ENCODE measurements at regions not wholly inside any gene's neighbourhood (a gene's known extent, or its start where the extent isn't known, plus 50 kb on each side); places are given as distances from the start of the nearest gene placed in this dataset.

DNA sequence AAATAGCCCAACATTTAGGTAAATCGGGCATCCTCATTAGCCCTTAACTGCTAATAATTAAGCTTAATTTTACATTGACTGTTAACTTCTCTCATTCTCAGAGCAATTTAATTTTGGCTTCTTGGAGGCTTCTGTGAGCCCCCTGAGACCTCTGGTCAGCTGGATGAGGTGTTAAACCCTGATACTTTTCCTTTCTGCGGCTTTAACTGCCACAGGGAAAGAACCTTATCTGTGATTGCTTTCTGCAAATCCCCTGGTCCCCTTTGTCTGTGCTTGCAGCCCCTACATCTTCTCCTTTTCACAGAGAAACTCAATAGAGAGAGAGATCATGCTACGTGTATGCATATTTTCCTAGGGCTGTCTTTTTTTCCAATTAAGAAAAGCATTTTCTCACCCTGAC, 184.5 kb upstream of the CSF3R start:
- Histone ChIP-seq H3K27me3 (peaks cover 0 to 46% (median 4%) of the 10 kb centered on the region in 9 donors), H3K4me1 (no peaks in the 10 kb centered on the region), H3K36me3 (no peaks in the 10 kb centered on the region), H3K4me3 (no peak overlapping the region), H3K27ac (no peak overlapping the region), H3K9me3 (no peaks in the 10 kb centered on the region)
- 44 to 52% (median 46%) methylated on average over 3 of the region's 3 CpGs for WGBS, 4 donors
- TF ChIP-seq POLR2A (IDR thresholded peaks at IDR 0.05): no peak
- no peak for TF ChIP-seq CTCF (IDR thresholded peaks at IDR 0.05)
- no peak for ATAC-seq
- intact Hi-C loops (cut with DNase I): no loop called here
- DNase-seq: no peak

GRCh38 chr1:36665478-36666080, 182.9 kb upstream of the CSF3R start:
- no peaks in the 10 kb centered on the region for H3K9me3 ChIP-seq
- H3K27me3 ChIP-seq: peaks cover 0 to 38% (median 6%) of the 10 kb centered on the region in 9 donors
- ATAC-seq (no peak), DNase-seq (no peak)
- intact Hi-C loops (cut with DNase I): no loop called here
- no peak overlapping the region for H3K27ac ChIP-seq
- H3K4me3 ChIP-seq: no peak overlapping the region
- no peaks in the 10 kb centered on the region for H3K4me1 ChIP-seq
- TF ChIP-seq CTCF (IDR thresholded peaks at IDR 0.05) (no peak), POLR2A (IDR thresholded peaks at IDR 0.05) (no peak)
- WGBS, 4 donors: 76 to 79% (median 78%) methylated on average over 9 of the region's 9 CpGs
- no peaks in the 10 kb centered on the region for H3K36me3 ChIP-seq

DNA sequence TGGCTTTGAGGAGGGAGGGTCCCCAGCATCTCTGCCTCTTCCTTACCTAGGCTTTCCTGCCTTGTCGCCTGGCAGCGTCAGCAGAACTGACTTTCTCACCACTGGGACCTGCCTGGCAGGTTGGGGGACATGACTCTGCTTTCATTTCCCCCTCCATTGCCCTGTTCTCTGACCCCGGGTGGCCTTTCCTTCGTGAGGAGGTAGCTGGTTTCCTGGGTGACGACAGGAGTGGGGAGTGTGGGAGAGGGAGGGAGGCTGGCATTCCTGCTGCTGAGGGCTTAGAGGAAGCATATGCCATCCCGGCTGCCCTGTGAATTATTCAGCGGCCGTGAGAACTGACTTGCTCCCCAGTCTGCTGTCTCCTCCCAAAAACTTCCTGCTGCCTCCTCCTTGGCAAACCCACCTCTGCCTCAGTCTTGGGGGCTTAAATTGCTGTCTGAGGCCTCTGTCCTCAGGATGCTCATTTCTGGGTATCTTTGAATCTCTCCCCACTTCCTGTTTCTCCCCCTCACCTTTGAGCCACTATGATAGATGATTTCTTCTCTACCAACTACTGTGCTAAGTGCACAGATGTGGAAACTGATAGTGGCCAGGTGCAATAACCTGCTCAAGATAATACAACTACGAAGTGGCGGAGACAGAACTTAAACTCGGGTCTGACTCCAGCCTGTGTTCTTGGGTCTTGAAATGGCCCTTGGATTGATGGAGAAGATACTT, 182.0 kb upstream of the CSF3R start:
- 54 to 63% (median 57%) methylated on average over 11 of the region's 11 CpGs for WGBS, 4 donors
- Histone ChIP-seq H3K4me1 (no peaks in the 10 kb centered on the region), H3K4me3 (no peak overlapping the region), H3K27ac (no peak overlapping the region), H3K9me3 (no peaks in the 10 kb centered on the region), H3K27me3 (peaks cover 0 to 40% (median 6%) of the 10 kb centered on the region in 9 donors), H3K36me3 (no peaks in the 10 kb centered on the region)
- no peak for TF ChIP-seq POLR2A (IDR thresholded peaks at IDR 0.05)
- TF ChIP-seq CTCF (IDR thresholded peaks at IDR 0.05): no peak
- intact Hi-C loops (cut with DNase I): no loop called here
- ATAC-seq (no peak), DNase-seq (no peak)

DNA sequence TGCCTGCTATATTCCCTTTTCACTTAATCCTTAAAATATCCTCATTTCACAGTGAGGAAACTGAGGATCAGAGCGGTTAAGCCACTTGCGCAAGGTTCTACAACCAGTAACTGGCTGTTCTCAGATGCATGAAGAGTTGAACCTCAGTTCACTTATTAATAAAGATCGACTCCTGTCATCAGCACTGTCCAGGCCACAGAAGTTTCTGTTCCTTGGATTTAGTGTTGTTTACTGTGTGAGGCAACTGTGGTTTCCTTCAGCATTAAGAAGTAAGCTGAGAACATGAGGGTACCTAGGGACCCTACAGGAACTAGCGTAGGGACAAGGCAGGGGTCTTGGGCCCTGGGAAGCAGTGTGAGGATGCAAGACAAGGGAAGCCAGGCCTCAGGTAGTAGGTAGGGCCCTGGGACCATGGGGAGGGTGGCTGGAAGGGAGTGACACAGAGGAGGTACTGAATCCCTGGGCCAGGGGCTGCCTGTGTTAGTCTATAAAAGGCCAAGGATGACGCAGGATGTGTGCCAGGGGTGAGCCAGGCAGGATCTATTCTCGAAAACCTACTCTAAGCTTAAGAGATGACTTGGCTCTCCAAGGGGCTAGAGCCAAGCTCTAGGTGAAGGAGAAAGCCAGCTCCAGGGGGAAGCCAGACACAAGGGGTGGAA, 181.2 kb upstream of the CSF3R start:
- intact Hi-C loops (cut with DNase I): no loop called here
- ATAC-seq (no peak), DNase-seq (no peak)
- Histone ChIP-seq H3K4me1 (no peaks in the 10 kb centered on the region), H3K27me3 (peaks cover 0 to 33% (median 6%) of the 10 kb centered on the region in 9 donors), H3K27ac (no peak overlapping the region), H3K9me3 (no peaks in the 10 kb centered on the region), H3K36me3 (no peaks in the 10 kb centered on the region), H3K4me3 (no peak overlapping the region)
- WGBS, 4 donors: 85 to 89% (median 86%) methylated on average over 6 of the region's 6 CpGs
- TF ChIP-seq CTCF (IDR thresholded peaks at IDR 0.05) (no peak), POLR2A (IDR thresholded peaks at IDR 0.05) (no peak)

Measured in heart left ventricle (tissue), 16 donors.